GM08714 (cell line): ENCODE measurements at regions not wholly inside any gene's neighbourhood (a gene's known extent, or its start where the extent isn't known, plus 50 kb on each side); places are given as distances from the start of the nearest gene placed in this dataset.
"Not testable (repeated sequence)": the region's sequence is repeated elsewhere in the genome, so short reads cannot be mapped to it uniquely, and the experiment has no call there.

Source experiments
- H3K4me3 ChIP-seq: fragments of 200-500 bp; sonication (Bioruptor generic); 2 replicates; pipeline ENCODE4 v1.5.1; 2014; ENCODE audit warnings: mild to moderate bottlenecking, low read length, inconsistent platforms
- ZNF274 ChIP-seq: IDR thresholded peaks from 2 replicates; pipeline ENCODE4 v1.6.1; 2012; ENCODE audit warnings: mild to moderate bottlenecking, low read depth, low read length

- no peak overlapping the region for H3K4me3 ChIP-seq
- no peak for TF ChIP-seq ZNF274
These were observed 872.8 kb downstream of the DACH1 start for GRCh38 chr13:70994191-70994590.

- no peak for TF ChIP-seq ZNF274
- no peak overlapping the region for H3K4me3 ChIP-seq
These were observed 878.8 kb upstream of the KLHL1 start for GRCh38 chr13:70987043-70987442.

- no peak overlapping the region for H3K4me3 ChIP-seq
- no peak for TF ChIP-seq ZNF274
These were observed 877.1 kb upstream of the KLHL1 start for GRCh38 chr13:70985371-70985770.

- H3K4me3 ChIP-seq = not testable (repeated sequence)
These were observed 873.0 kb upstream of the KLHL1 start for GRCh38 chr13:70981219-70981618.

- no peak for TF ChIP-seq ZNF274
- H3K4me3 ChIP-seq = no peak overlapping the region
These were observed 861.1 kb upstream of the KLHL1 start for GRCh38 chr13:70969321-70969720.

- no peak for TF ChIP-seq ZNF274
- no peak overlapping the region for H3K4me3 ChIP-seq
These were observed 859.3 kb upstream of the KLHL1 start for GRCh38 chr13:70967564-70967963.

- no peak for TF ChIP-seq ZNF274
- H3K4me3 ChIP-seq = no peak overlapping the region
These were observed 856.6 kb upstream of the KLHL1 start for GRCh38 chr13:70964874-70965273.

- TF ChIP-seq ZNF274 = no peak
- no peak overlapping the region for H3K4me3 ChIP-seq
These were observed 855.9 kb upstream of the KLHL1 start for GRCh38 chr13:70964124-70964523.

- no peak for TF ChIP-seq ZNF274
- H3K4me3 ChIP-seq = no peak overlapping the region
These were observed 852.7 kb upstream of the KLHL1 start for GRCh38 chr13:70960841-70961443.

GRCh38 chr13:70959035-70959775, 851.0 kb upstream of the KLHL1 start:
- no peak for TF ChIP-seq ZNF274
- no peak overlapping the region for H3K4me3 ChIP-seq

- no peak for TF ChIP-seq ZNF274
- no peak overlapping the region for H3K4me3 ChIP-seq
These were observed 847.6 kb upstream of the KLHL1 start for GRCh38 chr13:70955887-70956286.

- TF ChIP-seq ZNF274 = no peak
- H3K4me3 ChIP-seq = no peak overlapping the region
These were observed 842.4 kb upstream of the KLHL1 start for GRCh38 chr13:70950664-70951063.

- no peak overlapping the region for H3K4me3 ChIP-seq
- TF ChIP-seq ZNF274 = no peak
These were observed 837.3 kb upstream of the KLHL1 start for GRCh38 chr13:70945506-70945905.

GRCh38 chr13:70941454-70941853, 833.2 kb upstream of the KLHL1 start:
- H3K4me3 ChIP-seq = no peak overlapping the region
- no peak for TF ChIP-seq ZNF274

- no peak overlapping the region for H3K4me3 ChIP-seq
- no peak for TF ChIP-seq ZNF274
These were observed 830.2 kb upstream of the KLHL1 start for GRCh38 chr13:70938462-70938861.

GRCh38 chr13:70932511-70932910, 824.3 kb upstream of the KLHL1 start:
- H3K4me3 ChIP-seq = no peak overlapping the region
- no peak for TF ChIP-seq ZNF274
